ENCODE measurements at regions not wholly inside any gene's neighbourhood (a gene's known extent, or its start where the extent isn't known, plus 50 kb on each side); places are given as distances from the start of the nearest gene placed in this dataset.

GRCh38 chr14:76280221-76280620 lies 95.7 kb upstream of the ESRRB start:
- no peak for TF ChIP-seq CTCF (IDR thresholded peaks at IDR 0.05)
- TF ChIP-seq POLR2AphosphoS5 (IDR thresholded peaks at IDR 0.05; ENCODE audit: low read depth, low read length): no peak
- TF ChIP-seq REST (IDR thresholded peaks at IDR 0.05; ENCODE audit: insufficient read depth in 1 of 2, low read depth in 2 of 2, low read length in 1 of 2): no peak
- TF ChIP-seq TCF7L2 (IDR thresholded peaks at IDR 0.05; ENCODE audit: low read depth, low read length): no peak
